ENCODE measurements at regions not wholly inside any gene's neighbourhood (a gene's known extent, or its start where the extent isn't known, plus 50 kb on each side); places are given as distances from the start of the nearest gene placed in this dataset.

- Histone ChIP-seq H3K9me3 (no peaks in the 10 kb centered on the region), H3K4me3 (no peak overlapping the region), H3K27ac (no peak overlapping the region), H3K4me1 (no peaks in the 10 kb centered on the region), H3K36me3 (no peaks in the 10 kb centered on the region), H3K27me3 (no peaks in the 10 kb centered on the region)
- intact Hi-C loops (cut with DNase I; ENCODE audit: low total_unique reads) = no loop called here
- TF ChIP-seq CTCF (IDR thresholded peaks at IDR 0.05) = no peak
- no peak for DNase-seq
Measured at GRCh38 chr11:129503646-129504045, 128.0 kb downstream of the BARX2 start.

- intact Hi-C loops (cut with DNase I; ENCODE audit: low total_unique reads) = no loop called here
- no peaks in the 10 kb centered on the region for H3K27me3 ChIP-seq
- no peak for TF ChIP-seq CTCF (IDR thresholded peaks at IDR 0.05)
Measured at GRCh38 chr11:129505266-129505665, 129.6 kb downstream of the BARX2 start.

GRCh38 chr11:129508163-129508562, 132.5 kb downstream of the BARX2 start:
- Histone ChIP-seq H3K4me1 (no peaks in the 10 kb centered on the region), H3K27me3 (no peaks in the 10 kb centered on the region), H3K4me3 (no peak overlapping the region), H3K27ac (no peak overlapping the region), H3K9me3 (no peaks in the 10 kb centered on the region), H3K36me3 (no peaks in the 10 kb centered on the region)
- no peak for DNase-seq
- intact Hi-C loops (cut with DNase I; ENCODE audit: low total_unique reads) = no loop called here
- TF ChIP-seq CTCF (IDR thresholded peaks at IDR 0.05) = no peak

More at GRCh38 chr11:129505266-129505665, 129.6 kb downstream of the BARX2 start:
- no peaks in the 10 kb centered on the region for H3K4me1 ChIP-seq
- no peaks in the 10 kb centered on the region for H3K36me3 ChIP-seq
- H3K4me3 ChIP-seq = no peak overlapping the region
- H3K27ac ChIP-seq = no peak overlapping the region
- no peak for DNase-seq
- no peaks in the 10 kb centered on the region for H3K9me3 ChIP-seq

- H3K27me3 ChIP-seq = no peaks in the 10 kb centered on the region
- no peak for TF ChIP-seq CTCF (IDR thresholded peaks at IDR 0.05)
- no peaks in the 10 kb centered on the region for H3K9me3 ChIP-seq
- H3K4me1 ChIP-seq = no peaks in the 10 kb centered on the region
- intact Hi-C loops (cut with DNase I; ENCODE audit: low total_unique reads) = no loop called here
- H3K4me3 ChIP-seq = no peak overlapping the region
- H3K36me3 ChIP-seq = no peaks in the 10 kb centered on the region
- H3K27ac ChIP-seq = no peak overlapping the region
- no peak for DNase-seq
Measured at GRCh38 chr11:129528296-129528695, 152.6 kb downstream of the BARX2 start.

DNA sequence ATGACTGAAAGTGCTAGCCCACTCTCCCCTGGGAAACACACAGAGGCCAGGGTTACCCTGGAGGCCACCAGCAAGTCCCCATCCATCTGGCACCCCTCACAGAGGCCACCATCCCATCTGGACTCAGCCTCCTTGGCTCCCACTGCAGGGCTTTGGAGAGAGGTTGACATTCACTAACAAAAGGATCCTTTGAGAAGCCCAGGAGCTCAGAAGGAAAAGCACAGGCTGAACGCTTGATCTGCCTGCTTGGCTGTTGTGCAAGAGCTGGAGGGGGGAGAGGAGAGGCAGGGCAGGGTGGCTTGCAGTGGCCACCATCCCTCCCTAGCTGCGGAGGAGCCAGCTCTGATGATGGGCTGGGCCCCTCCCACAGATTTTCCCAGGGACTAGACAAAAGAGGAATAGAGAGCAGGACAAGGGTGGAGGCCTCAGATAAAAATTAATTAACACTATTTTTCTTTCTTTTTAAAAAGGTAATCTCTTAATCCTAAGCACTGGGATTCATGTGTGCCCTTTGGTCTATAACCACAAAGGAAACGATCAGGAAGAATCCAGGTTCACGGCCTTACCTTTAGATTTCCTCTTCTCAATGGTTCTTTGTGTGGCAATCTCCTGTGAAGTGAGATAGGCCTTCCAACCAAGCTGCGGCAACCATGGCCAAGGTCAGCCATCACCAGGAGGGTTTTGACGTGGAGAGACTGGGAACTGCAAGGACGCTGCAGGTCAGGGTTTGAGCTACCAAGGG, 154.7 kb downstream of the BARX2 start:
- intact Hi-C loops (cut with DNase I; ENCODE audit: low total_unique reads) = no loop called here
- Histone ChIP-seq H3K27ac (no peak overlapping the region), H3K4me1 (no peaks in the 10 kb centered on the region), H3K9me3 (peaks cover 0 to 5% (median 0%) of the 10 kb centered on the region in 3 donors), H3K4me3 (no peak overlapping the region), H3K27me3 (no peaks in the 10 kb centered on the region), H3K36me3 (no peaks in the 10 kb centered on the region)
- no peak for DNase-seq
- no peak for TF ChIP-seq CTCF (IDR thresholded peaks at IDR 0.05)

Measured in tibial artery (tissue), 4 donors.